ENCODE measurements at regions not wholly inside any gene's neighbourhood (a gene's known extent, or its start where the extent isn't known, plus 50 kb on each side); places are given as distances from the start of the nearest gene placed in this dataset.

GRCh38 chr18:40208958-40209357 lies 1746.1 kb upstream of the PIK3C3 start:
- no peak for TF ChIP-seq CTCF (IDR thresholded peaks at IDR 0.05)
- no peak for TF ChIP-seq EP300 (IDR thresholded peaks at IDR 0.05)
- TF ChIP-seq POLR2A (IDR thresholded peaks at IDR 0.05) = no peak
